ENCODE measurements at regions not wholly inside any gene's neighbourhood (a gene's known extent, or its start where the extent isn't known, plus 50 kb on each side); places are given as distances from the start of the nearest gene placed in this dataset.
"Not testable (repeated sequence)": the region's sequence is repeated elsewhere in the genome, so short reads cannot be mapped to it uniquely, and the experiment has no call there.

DNA sequence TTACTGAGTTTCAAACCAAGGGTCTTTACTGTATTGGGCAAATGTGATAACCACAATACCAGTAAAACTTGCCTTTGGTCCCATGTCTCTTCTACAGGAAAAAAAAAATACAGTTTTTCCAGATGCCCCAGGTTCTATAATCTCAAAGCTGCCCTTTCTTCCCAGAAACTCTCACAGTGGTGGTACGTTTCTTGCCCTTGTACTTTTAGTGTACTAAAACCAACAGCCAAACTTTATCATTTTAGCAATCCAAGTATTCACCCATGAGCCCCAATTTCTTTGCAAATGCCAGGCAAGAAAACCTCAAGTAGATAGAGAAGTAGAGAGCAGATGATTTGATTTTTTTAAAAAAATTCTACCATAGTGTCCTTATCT, 157.8 kb downstream of the OR2B2 start:
- H3K4me1 Mint-ChIP-seq = peaks cover 4% of the 10 kb centered on the region
- peak overlapping the region in 1 of 3 experiments; percentile 28 for H3K27ac Mint-ChIP-seq
- H3K36me3 Mint-ChIP-seq (ENCODE audit: low read depth) = no peaks in the 10 kb centered on the region
- H3K4me3 Mint-ChIP-seq = peak overlapping the region; percentile 80 to 88 (median 88)
- peaks cover 8% of the 10 kb centered on the region for H3K27me3 Mint-ChIP-seq (ENCODE audit: low read depth)
- no peaks in the 10 kb centered on the region for H3K9me3 Mint-ChIP-seq
- TF ChIP-seq, protein P1, sequence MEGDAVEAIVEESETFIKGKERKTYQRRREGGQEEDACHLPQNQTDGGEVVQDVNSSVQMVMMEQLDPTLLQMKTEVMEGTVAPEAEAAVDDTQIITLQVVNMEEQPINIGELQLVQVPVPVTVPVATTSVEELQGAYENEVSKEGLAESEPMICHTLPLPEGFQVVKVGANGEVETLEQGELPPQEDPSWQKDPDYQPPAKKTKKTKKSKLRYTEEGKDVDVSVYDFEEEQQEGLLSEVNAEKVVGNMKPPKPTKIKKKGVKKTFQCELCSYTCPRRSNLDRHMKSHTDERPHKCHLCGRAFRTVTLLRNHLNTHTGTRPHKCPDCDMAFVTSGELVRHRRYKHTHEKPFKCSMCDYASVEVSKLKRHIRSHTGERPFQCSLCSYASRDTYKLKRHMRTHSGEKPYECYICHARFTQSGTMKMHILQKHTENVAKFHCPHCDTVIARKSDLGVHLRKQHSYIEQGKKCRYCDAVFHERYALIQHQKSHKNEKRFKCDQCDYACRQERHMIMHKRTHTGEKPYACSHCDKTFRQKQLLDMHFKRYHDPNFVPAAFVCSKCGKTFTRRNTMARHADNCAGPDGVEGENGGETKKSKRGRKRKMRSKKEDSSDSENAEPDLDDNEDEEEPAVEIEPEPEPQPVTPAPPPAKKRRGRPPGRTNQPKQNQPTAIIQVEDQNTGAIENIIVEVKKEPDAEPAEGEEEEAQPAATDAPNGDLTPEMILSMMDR (IDR thresholded peaks at IDR 0.05; ENCODE audit: unreplicated experiment in 3 of 3) = no peak

DNA sequence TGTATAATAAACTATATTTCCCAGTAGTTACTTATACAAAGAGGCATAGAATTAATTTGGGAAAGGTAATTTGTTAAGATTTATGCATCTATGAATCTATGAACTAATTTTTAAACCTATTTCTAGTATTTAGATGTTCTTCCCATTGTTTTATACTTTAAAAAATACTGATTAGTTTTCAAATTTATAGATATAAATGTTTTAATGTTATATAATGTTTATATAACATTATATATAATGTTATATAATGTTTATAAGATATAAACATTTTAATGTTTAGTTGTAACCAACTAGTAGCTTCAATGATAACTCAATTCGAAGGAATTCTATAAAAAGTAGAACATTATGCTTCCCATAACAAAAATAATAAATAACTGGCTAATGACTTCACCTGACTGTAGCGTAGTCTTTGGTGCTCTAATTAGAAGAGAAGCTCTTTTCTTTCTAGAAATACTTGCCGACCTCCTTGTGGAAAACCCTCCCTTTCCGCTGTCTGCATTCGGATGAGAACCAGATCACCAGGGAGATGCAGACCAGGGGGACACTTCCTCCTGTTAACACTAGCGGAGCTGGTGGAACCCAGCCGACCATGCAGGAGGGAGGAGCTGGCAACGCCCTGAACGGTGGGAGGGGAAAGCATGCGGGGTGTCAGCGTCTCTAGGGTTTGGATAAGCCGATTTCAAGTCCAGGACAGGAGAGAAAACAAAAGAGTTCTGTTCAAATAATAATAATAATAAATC, 158.4 kb downstream of the OR2B2 start:
- Mint-ChIP-seq H3K36me3 (ENCODE audit: low read depth) (no peaks in the 10 kb centered on the region), H3K4me1 (peaks cover 2% of the 10 kb centered on the region), H3K27me3 (ENCODE audit: low read depth) (peaks cover 8% of the 10 kb centered on the region), H3K4me3 (peak overlapping the region; percentile 94 to 100 (median 99)), H3K27ac (peak overlapping the region; percentile 28 to 83 (median 33)), H3K9me3 (no peaks in the 10 kb centered on the region)
- TF ChIP-seq, protein P1 (IDR thresholded peaks at IDR 0.05; ENCODE audit: unreplicated experiment in 3 of 3) = peak in 1 of 3 experiments; percentile 13

DNA sequence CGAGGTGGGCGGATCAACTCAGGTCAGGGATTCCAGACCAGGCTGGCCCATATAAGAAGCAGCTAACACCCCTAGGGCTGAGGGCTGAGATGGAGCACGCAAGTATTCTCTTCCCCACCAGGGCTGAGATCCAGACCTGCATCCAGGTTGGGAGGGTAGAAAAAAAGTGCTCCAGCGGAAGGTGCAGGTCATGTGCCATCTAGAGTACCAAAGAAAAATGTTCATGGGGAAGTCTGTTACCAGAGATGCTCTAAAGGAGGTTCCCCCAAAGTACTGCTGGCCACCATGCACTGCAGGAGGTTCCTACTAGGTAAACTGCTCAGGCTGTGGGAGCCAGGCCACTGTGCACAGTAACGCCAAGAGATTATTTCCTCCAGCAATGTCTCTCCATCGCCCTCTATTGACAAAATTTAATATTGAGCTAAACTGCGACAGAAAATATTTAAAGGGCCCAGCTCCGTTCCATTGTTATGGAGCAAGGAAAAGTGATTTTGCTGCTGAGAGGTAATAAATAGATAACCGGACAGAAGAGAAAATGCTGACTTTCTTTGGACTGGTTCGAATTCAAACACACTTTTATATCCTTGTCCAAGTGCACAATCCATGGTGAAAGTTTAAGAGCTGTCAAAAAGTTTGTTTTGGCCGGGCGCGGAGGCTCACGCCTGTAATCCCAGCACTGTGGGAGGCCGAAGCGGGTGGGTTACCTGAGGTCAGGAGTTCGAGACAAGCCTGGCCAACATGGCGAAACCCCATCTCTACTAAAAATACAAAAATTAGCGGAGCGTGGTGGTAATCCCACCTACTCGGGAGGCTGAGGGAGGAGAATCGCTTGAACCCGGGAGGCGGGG, 159.9 kb downstream of the OR2B2 start:
- no peaks in the 10 kb centered on the region for H3K4me1 Mint-ChIP-seq
- H3K36me3 Mint-ChIP-seq (ENCODE audit: low read depth) = no peaks in the 10 kb centered on the region

DNA sequence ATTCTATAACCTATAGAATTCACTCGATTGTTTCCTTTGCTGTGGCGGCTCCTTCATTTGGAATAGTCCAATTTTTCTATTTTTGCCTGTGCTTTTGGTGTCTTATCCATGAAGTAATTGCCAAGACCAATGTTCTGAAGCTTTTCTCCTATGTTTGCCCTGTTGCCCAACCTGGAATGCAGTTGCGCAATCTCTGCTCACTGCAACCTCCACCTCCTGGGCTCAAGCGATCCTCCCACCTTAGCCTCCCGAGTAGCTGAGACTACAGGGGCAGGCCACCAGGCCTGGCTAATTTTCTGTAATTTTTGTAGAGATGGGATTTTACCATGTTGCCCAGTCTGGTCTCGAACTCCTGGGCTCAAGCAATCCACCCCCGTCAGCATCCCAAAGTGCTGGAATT, 163.5 kb downstream of the OR2B2 start:
- Mint-ChIP-seq H3K4me3 (no peak overlapping the region), H3K4me1 (peaks cover 1% of the 10 kb centered on the region), H3K27me3 (ENCODE audit: low read depth) (peaks cover 40% of the 10 kb centered on the region), H3K9me3 (no peaks in the 10 kb centered on the region), H3K27ac (no peak overlapping the region), H3K36me3 (ENCODE audit: low read depth) (no peaks in the 10 kb centered on the region)
- TF ChIP-seq, protein P1 (IDR thresholded peaks at IDR 0.05; ENCODE audit: unreplicated experiment in 3 of 3) = no peak

More for the DNA sequence above, 159.9 kb downstream of the OR2B2 start:
- Mint-ChIP-seq H3K4me3 (peak overlapping the region; percentile 94 to 100 (median 99)), H3K9me3 (no peaks in the 10 kb centered on the region), H3K27ac (peak overlapping the region; percentile 89 to 99 (median 95)), H3K27me3 (ENCODE audit: low read depth) (peaks cover 14% of the 10 kb centered on the region)
- TF ChIP-seq, protein P1 (IDR thresholded peaks at IDR 0.05; ENCODE audit: unreplicated experiment in 3 of 3) = peak; percentile 70 to 92 (median 86)

DNA sequence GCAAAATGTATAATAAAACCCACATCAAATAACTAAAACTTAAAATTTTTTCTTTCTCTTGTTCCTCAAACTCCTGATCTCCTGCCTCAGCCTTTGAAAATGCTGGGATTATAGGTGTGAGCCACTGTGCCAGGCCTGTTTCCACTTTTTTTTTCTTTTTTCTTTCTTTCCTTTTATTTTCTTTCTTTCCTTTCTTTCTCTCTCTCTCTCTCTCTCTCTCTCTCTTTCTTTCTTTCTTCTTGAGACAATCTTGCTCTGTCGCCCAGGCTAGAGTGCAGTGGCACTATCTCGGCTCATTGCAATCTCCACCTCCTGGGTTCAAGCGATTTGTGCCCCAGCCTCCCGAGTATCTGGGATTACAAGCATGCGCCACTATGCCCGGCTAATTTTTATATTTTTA, 164.6 kb downstream of the OR2B2 start:
- H3K4me1 Mint-ChIP-seq = peaks cover 11% of the 10 kb centered on the region
- H3K27me3 Mint-ChIP-seq (ENCODE audit: low read depth) = peaks cover 49% of the 10 kb centered on the region
- H3K9me3 Mint-ChIP-seq = no peaks in the 10 kb centered on the region
- TF ChIP-seq, protein P1 (IDR thresholded peaks at IDR 0.05; ENCODE audit: unreplicated experiment in 3 of 3) = no peak
- H3K36me3 Mint-ChIP-seq (ENCODE audit: low read depth) = no peaks in the 10 kb centered on the region
- no peak overlapping the region for H3K4me3 Mint-ChIP-seq
- no peak overlapping the region for H3K27ac Mint-ChIP-seq

DNA sequence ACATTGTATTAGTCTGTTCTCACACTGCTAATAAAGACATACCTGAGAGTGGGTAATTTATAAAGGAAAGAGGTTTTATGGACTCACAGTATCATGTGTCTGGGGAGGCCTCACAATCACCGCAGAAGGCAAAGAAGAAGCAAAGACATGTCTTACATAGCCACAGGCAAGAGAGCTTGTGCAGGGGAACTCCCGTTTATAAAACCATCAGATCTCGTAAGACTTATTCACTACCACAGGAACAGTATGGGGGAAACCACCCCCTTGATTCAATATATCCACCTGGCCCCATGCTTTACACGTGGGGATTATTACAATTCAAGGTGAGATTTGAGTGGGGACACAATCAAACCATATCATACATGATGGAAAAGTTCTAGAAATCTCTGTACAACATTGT, 165.3 kb downstream of the OR2B2 start:
- peaks cover 11% of the 10 kb centered on the region for H3K4me1 Mint-ChIP-seq
- H3K9me3 Mint-ChIP-seq; H3K36me3 Mint-ChIP-seq (ENCODE audit: low read depth); H3K4me3 Mint-ChIP-seq; H3K27ac Mint-ChIP-seq: not testable (repeated sequence)
- peaks cover 49% of the 10 kb centered on the region for H3K27me3 Mint-ChIP-seq (ENCODE audit: low read depth)
